NCI-H82 treated with DMSO at 0.1 percent for 48 hours (cell line): ENCODE measurements at regions not wholly inside any gene's neighbourhood (a gene's known extent, or its start where the extent isn't known, plus 50 kb on each side); places are given as distances from the start of the nearest gene placed in this dataset.
"Not testable (repeated sequence)": the region's sequence is repeated elsewhere in the genome, so short reads cannot be mapped to it uniquely, and the experiment has no call there.

Experiments used
- DNase-seq: peaks from one replicate; lab custom pipeline; 2025; ENCODE audit not compliant: unreplicated experiment; lab: John Stamatoyannopoulos, UW

DNA sequence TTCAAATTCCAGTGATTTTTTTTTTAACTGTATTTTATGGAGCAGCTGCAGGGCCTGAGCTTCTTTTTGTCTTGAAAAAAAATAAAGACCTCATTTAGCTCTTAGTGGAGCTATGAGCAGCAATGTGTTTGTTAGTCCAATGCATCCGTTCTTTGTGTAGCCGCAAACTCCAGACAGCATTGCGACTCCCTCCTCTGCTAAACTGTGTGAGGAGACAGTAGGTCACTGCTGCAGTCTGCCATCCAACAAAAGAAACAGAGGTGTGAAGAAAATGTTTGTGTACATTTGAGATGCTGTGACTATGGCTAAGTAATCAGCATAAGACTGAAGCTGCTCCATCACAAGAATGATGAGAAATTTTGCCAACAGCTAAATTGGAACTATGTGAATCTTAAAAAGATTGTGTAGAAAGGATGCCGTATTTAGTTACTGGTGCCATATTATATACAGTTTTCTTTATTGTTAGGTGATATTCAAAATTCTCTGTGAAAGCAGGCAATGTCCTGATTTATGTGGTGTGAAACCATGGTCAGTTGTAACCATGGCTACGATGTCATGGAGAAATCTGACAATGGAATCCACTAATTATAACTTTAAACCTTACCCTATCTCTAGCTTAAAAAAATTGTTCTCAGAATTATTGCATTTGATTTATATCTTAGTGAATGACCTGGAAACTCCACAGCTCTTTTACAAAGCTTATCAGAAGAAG lies 428.8 kb upstream of the EPHA7 start:
- DNase-seq: no peak

DNA sequence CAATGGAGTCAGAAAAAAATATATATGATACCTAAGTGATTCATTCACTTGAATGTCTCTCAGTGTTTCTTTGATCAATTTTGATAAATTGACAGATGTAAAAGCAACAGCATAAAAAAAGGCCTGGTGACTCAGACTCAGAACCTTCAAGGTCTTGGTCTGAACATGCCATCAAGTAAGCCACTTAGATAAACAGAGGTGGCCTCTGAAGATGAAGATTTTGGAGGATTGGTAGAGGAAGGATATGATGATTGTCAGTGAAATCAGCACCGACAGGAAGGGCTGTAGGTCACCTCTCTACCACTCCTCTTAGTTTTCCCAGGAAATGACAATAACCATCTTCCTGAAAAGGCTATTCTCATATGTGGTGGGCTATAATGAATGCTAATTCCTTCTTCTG lies 422.8 kb upstream of the EPHA7 start:
- DNase-seq: no peak

DNA sequence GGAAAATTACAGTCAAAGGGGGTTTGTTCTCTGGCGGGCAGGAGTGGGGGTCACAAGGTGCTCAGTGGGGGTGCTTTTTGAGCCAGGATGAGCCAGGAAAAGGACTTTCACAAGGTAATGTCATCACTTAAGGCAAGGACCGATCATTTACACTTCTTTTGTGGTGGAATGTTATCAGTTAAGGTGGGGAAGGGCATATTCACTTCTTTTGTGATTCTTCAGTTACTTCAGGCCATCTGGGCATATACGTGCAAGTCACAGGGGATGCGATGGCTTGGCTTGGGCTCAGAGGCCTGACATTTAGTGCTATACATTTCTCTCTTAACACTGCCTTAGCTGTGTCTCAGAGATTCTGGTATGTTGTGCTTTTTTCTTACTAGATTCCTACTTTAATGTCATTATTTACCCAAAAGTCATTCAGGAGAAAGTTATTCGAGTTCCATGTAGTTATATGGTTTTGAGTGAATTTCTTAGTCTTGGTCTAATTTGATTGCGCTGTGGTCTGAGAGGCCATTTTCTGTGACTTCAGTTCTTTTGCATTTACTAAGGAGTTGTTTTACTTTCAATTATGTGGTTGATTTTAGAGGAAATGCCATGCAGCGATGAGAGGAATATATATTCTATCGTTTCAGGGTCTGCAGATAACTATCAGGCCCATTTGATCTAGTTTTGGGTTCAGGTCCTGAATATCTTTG lies 416.2 kb upstream of the EPHA7 start:
- not testable (repeated sequence) for DNase-seq

DNA sequence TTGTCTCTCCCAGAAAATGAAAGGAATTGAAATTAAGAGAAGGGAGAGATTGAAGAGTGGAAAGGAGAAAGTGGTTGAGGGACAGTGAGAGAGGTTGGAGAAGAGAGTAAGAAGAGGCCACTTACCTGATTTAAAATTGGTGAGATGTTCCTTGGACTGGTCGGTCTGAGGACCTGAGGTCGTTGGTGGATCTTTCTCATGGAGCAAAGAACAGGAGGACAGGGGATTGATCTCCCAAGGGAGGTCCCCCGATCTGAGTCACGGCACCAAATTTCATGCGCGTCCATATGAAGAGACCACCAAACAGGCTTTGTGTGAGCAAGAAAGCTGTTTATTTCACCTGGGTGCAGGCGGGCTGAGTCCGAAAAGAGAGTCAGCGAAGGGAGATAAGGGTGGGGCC lies 415.7 kb upstream of the EPHA7 start:
- not testable (repeated sequence) for DNase-seq

DNA sequence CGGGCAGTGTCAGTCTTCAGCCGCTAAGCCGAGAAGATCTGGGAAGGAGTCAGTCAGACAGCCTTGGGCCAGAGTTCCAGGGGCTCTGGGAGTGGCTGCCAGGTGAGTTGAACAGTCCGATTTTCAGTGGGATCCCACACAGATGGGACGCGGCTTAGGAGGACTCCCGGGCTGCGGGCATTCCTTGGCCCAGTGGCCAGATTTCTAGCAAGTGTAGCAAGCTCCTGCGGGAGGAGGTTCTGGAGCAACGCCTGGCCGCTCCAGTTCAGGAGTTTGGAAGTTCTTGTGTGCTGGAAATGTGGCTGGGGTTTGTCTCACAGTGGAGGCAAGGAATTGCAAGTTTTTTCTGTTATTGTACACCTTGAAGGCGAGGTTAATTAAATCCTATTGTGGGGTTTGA lies 414.0 kb upstream of the EPHA7 start:
- not testable (repeated sequence) for DNase-seq

DNA sequence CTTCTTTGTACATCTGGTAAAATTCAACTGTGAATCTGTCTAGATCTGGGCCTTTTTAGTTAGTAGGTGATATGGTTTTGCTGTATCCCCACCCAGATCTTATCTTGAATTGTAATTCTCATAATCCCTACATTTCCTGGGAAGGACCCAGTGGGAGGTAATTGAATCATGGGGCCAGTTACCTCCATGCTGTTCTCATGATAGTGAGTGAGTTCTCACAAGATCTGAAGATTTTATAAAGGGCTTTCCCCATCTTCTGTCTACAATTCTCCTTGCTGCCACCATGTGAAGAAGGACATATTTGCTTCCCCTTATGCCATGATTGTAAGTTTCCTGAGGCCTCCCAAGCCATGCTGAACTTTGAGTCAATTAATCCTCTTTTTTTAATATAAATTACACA lies 410.4 kb upstream of the EPHA7 start:
- DNase-seq: not testable (repeated sequence)

DNA sequence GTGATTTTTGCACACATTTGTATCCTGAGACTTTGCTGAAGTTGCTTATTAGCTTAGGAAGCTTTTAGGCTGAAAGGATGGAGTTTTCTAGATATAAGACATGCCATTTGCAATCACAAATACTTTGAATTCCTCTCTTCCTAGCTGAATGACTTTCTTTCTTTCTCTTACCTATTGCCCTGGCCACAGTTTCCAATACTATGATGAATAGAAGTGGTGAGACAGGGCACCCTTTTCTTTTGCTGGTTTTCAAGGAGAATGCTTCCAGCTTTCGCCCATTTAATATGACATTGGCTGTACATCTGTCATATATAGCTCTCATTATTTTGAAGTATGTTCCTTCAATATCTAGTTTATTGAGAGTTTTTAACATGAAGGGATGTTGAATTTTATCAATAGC lies 409.6 kb upstream of the EPHA7 start:
- no peak for DNase-seq

DNA sequence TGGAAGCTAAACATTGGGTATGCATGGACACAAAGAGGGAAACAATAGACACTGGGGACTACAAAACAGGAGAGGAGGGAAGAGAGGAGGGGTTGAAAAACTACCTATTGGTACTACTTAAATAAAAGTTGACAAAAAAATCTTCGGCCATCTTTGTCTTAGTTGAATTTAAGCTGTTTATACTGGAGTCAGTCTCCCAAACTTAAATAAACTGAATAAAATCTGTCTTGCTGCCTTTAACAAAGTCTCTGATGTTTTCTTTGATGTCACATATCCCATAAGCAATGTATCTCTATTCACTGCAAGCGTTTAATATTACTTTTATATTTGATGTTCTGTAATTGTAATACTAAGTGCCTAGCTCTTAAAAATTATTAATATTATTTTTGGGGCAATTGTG lies 409.2 kb upstream of the EPHA7 start:
- DNase-seq: no peak

DNA sequence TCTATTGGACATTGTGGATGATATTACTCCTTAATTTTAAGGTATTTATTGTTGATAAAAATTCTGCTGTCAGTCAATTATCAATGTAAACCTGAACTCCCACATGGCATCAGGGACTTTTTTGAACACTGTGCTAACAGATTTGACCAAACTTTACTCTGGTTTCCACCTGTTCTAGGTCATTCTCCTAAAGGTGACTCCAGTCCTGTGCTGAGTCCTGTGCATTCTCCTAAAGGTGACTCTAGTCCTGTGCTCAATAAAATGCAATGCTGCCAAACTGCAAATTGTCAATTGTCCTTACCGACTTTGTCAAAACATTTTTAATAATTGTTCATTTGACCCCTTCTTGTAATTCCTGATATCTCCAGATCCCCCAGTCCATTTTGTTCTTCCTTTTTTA lies 408.4 kb upstream of the EPHA7 start:
- no peak for DNase-seq

DNA sequence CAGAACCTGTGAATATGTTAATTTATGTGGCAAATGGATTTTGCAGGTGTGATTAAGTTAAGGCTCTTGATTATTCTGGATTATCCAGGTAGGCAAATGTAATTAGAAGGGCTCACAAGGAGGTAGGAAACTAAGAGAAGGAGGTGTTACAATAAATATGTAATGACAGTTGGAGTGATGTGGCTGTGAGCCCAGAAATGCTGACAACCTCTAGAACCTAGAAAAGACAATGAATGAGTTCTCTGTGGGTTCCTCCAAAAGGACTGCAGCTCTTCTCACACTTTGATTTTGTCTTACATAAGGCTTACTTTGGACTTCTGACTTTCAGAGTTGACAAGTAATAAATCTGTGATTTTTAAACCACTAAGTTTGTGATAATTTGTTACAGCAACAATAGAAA lies 406.6 kb upstream of the EPHA7 start:
- DNase-seq: no peak

DNA sequence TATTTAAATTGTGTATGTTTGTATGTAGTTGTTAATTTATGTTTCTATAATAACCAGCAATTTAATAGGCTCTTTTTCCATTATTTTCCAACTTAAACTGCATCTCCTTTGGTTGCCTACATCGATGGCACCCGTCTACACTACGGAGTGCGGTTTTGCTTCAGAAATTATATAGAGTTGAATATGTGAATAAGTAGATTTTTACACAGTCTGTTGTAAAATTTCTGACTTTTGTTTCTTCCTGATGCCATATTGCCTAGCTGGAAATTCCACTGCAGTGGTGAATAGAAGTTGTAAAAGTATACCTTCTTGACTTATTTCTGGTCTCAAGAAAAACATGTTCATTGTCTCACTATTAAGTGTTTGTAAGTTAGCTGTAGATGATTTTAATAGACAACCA lies 404.1 kb upstream of the EPHA7 start:
- no peak for DNase-seq

DNA sequence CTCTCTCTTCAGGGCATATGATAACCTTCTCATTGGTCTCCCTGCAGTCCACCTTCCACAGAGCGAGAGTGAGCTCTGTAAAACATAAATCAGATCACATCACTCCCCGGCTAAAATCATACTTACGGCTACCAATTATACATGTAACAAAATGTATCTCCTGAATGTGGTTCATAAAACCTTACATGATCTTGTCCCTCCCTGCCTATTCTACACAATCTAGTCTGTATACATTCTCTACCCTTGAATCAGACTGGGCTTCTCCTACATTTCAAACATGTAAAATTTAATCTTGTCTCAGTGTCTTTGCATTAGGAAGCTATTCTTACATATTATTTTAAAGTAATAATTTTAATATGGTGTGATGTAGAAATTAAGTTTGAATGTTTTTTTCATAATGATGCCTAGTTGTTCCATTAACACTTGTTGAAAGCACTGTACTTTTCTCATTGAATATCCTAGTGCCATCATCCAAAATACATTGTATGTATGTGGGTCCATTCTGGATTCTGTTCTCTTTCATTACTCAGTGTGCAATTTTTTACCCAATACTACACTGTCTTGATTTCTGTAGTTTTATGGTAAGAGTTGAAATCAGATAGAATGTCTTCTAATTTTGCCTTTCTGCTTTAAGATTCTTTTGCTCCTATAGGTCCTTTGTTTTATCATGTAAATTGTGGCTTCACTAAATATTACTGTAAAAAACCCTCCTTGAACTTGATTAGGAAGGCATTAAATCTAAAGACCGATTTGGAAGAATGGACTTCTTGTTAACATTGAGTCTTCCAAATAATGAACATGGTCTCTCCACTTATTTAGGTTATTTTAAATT lies 403.3 kb upstream of the EPHA7 start:
- no peak for DNase-seq

DNA sequence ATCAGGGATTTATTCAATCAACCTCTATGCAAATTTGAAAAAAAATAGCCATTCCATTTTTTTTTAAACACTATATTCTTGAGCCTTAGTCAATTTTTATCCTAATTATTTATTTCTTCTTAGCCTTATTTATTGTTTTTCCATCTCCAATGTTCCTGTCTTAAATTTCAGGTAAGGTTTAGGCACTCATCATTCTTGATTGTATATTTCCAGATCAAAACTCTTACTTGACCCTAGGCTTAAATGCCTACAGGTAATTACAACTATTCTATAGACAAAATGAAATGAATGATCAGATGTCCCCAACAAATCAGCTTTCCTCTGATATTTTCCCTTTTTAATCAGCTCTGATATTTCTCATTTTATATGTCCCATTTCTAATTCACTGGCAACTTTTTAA lies 402.6 kb upstream of the EPHA7 start:
- DNase-seq: no peak

DNA sequence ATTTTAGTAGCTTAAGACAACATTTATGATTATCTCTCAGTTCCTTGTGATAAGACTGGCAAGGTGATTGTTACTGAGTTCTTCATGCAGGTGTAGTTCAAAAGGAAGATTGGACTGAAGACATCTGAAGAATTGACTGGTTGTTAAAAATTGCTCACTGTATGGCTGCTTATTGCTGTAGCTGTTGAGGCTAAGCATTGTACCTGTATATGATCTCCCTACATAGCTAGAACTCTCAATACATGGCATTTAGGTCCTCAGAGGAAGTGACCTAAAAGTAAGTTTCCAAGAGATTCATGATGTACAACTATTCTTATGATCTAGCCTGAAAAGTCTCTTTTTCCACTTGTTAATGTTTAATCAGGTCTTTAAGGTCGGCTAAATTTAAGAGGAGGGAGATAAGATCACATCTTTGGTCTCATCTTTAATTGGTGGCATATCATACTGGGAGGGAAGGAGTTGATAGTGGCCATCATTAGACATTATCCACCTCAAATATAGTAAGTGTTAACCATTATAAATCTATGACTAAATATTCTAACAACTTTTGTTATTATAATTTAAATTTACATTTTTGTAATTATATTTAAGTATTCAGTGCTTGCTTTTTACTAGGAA lies 401.2 kb upstream of the EPHA7 start:
- DNase-seq: no peak

DNA sequence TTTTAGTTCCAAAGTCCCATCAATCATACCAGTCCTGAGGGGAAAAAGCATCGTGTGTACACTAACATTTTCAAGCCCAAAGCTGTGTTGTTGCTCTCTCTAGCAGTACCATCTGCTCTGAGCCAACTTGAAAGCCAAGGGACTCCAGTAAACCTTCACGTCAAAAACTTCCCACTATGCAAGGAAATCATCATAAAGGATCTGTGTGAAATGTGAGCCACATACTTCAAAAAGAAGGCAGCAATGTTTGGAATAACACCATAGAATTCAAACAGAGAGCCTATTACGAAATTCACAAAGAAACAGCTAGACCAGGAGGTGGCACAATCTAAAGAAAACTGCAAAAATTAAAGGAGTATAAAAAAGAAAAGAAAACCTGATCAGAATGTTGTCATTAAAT lies 399.8 kb upstream of the EPHA7 start:
- no peak for DNase-seq

DNA sequence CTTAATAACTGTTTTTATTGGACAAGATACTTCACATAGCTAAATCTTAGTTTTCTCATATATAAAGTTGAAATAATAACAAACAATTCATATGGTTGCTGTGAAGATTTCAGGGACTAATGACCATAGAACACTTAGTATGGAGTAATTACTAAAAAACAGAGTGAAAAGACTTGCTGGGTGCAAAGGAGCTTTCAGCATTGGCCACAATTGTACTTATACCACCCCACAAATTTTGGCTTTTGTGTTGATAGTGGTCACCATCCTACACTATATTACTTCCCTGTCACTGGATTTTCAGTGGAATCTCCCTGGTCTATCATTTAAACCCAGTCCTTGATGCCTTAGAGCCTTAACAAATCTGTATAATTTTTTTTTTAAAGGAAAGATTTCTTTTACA lies 398.6 kb upstream of the EPHA7 start:
- DNase-seq: no peak

DNA sequence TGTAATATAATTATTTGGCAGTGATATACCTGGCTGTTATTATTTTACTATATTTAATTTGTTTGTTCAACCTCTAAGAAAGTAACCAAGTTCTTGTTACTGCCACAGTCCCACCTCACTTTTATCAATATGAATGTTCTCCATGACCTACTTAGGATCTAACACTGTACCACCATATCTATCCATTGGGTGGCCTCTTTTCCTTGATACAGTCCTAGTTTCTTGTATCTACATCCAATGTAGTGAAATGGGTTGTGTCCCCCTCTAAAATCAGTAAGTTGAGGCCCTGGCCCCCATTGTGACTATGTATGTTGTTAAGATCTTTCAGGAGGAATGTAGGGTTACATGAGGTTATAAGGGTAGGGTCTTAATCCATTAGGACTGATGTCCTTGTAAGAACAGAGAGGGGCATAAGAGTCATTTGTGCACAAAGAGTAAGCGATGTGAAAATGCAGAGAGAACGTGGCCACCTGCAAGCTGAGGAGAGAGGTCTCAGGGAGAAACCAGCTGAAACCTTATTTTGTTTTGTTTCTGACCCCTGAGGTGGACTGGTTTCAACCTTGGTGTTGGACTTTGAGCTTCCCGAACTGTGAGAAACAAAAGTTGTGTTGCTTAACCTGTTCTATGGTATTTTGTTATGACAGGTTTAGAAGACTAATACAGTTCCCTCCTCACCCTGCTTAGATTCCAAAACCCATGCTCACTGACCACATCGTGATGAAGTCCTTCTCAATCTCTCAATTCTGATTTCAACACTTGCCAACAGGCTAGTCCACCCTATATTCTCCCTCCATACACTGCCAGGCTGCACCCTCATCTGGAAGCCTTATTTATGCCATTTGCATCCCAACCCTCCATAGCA lies 387.3 kb upstream of the EPHA7 start:
- no peak for DNase-seq

DNA sequence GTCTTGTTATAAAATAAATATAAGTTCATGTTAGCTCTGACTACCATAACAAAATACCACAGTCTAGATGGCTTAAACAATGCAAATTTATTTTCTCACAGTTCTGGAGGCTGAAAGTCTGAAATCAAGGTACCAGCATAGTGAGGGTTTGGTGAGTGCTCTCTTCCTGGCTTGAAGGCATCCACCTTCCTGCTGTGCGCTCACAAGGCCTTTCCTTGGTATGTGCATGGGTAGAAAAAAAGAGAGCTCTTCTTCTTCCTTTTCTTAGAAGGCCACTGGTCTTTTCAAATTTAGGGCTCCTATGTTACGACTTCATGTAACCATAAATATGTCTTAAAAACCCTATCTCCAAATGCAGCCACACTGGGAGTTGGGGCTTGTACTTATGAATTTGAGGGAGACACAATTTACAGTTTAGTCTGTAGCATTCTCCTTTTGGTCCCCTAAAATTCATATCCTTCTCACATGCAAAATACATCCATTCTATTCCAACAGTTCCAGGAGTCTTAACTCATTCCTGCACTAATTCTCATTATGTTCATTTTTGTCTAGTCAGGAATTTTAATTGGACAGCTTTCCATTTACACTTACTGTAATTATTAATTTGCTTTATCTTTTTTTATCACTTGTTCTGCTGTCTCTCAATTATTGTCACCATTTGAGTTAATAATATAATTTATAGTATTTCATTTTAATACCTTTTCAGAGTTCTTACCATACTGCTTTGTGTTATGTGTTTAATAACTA lies 381.9 kb upstream of the EPHA7 start:
- DNase-seq: no peak

DNA sequence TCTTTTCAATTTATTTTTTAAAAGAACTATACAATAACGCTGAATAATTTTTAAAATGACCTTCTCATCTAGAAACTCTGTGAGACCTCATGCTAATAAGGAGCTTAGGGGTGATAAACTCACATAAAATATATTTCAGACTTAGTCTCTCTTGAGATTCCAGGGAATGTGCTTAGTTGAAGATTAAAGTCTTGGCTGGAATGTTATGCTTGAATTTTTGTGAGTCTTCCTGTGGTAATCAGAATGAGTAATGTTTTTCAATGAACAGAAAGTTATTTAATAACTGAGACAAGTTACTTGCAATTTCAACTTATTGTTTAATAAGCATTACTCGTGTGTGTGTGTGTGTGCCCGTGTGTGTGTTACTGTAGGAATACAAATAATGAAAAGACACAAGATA lies 379.9 kb upstream of the EPHA7 start:
- DNase-seq: no peak

DNA sequence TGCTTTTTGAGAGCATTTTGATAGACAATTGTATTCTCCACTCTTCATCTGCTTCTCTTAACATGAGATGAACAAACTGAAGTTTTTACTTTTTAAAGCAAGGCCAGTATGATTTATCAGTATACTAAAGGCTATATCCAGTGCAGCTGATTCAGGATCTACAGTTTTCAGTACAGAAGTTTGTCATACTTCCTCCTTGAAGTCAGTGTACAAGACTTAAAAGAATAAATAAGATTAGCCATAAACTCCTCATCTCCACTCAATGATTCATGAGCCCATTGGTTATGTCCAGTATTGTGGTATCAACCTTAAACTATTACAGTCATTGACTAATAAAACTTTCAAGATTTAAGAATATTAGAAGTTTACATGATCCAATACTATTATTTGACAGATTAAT lies 374.8 kb upstream of the EPHA7 start:
- DNase-seq: no peak
